HepG2 (cell line): ENCODE measurements at regions not wholly inside any gene's neighbourhood (a gene's known extent, or its start where the extent isn't known, plus 50 kb on each side); places are given as distances from the start of the nearest gene placed in this dataset.

Experiments used
- ATAC-seq: fragments of 200-7000 bp; cut with Tn5 transposase; 3 replicates; pipeline ENCODE4 v1.9.1; 2020; ENCODE audit warnings: mild to moderate bottlenecking, moderate library complexity
- BruUV-seq: library from RNA; stranded (reverse); fragments of 400-500 nt; replicated peaks from 2 replicates; lab custom pipeline; 2021; lab: Mats Ljungman, UMichigan
- CTCF ChIA-PET: fragments of 300-600 bp; formaldehyde crosslinking; extraction: SDS; loops from one replicate; lab custom pipeline; 2021; ENCODE audit warnings: low total read pairs, inconsistent platforms, low intra/inter-chr PET ratio; lab: Yijun Ruan, JAX
- POLR2A ChIA-PET: fragments of 350-600 bp; sonication (Branson Sonifier 250); formaldehyde crosslinking; loops from one replicate; lab custom pipeline; 2020; ENCODE audit warnings: antibody characterized with exemption, inconsistent platforms; lab: Yijun Ruan, JAX
- DNase-seq: peaks from one replicate; pipeline ENCODE4 v3.0.0-alpha.2; 2015; ENCODE audit warnings: low spot score
- FAIRE-seq: peaks from 3 replicates; lab custom pipeline; 2011; peaks lifted over from hg19 to GRCh38; lab: Jason Lieb, UNC
- H2AFZ ChIP-seq: one replicate; pipeline ENCODE4 v1.6.1; 2011; ENCODE audit warnings: low read length, inconsistent platforms
- H3K27ac ChIP-seq: fragments of 300-600 bp; 3 replicates; pipeline ENCODE4 v1.8.0; 2011; ENCODE audit warnings: mixed run types, mild to moderate bottlenecking, mixed read lengths, low read length, inconsistent platforms; ENCODE audit not compliant: insufficient read depth; ENCODE audit errors: extremely low read length
- H3K27me3 ChIP-seq, 2 experiments: fragments of 200-600 bp in 1 of 2; 2 replicates in 1 of 2; 3 replicates in 1 of 2; pipeline versions ENCODE4 v1.6.0 to v1.8.0; 2011; ENCODE audit warnings: low read length in 2 of 2, mild to moderate bottlenecking in 2 of 2, moderate library complexity in 2 of 2, inconsistent platforms in 1 of 2; ENCODE audit not compliant: insufficient read depth in 2 of 2, control insufficient read depth in 1 of 2
- H3K36me3 ChIP-seq, 2 experiments: fragments of 200-600 bp in 1 of 2; replicated peaks in 1 of 2; 2 replicates in 1 of 2; 3 replicates in 1 of 2; pipeline versions ENCODE4 v1.5.1 to v1.8.0; 2011; ENCODE audit warnings: low read length in 2 of 2, inconsistent platforms in 1 of 2; ENCODE audit not compliant: insufficient read depth in 2 of 2, control insufficient read depth in 1 of 2
- H3K4me1 ChIP-seq: 2 replicates; pipeline ENCODE4 v1.5.1; 2012; ENCODE audit warnings: low read length, inconsistent platforms; ENCODE audit not compliant: insufficient read depth
- H3K4me2 ChIP-seq: 2 replicates; pipeline ENCODE4 v1.6.0; 2011; ENCODE audit warnings: low read depth, low read length, inconsistent platforms
- H3K4me3 ChIP-seq, 3 experiments: fragments of 200-600 bp in 1 of 3; sonication (generic), shearing (Covaris generic) in 1 of 3; replicated peaks in 1 of 3; 2 replicates each; pipeline ENCODE4 v1.5.1; 2011 to 2016; ENCODE audit warnings: low read length in 3 of 3, inconsistent platforms in 2 of 3, low read depth in 2 of 3, mild to moderate bottlenecking in 2 of 3, control low read depth in 1 of 3, mixed read lengths in 1 of 3; ENCODE audit not compliant: insufficient read depth in 1 of 3
- H3K79me2 ChIP-seq: one replicate; pipeline ENCODE4 v1.6.1; 2011; ENCODE audit warnings: low read length, inconsistent platforms; ENCODE audit not compliant: insufficient read depth
- H3K9ac ChIP-seq: 2 replicates; pipeline ENCODE4 v1.6.0; 2011; ENCODE audit warnings: mild to moderate bottlenecking, low read depth, low read length, inconsistent platforms; ENCODE audit not compliant: insufficient read depth
- H3K9me3 ChIP-seq: 2 replicates; pipeline ENCODE4 v1.5.1; 2012; ENCODE audit warnings: mild to moderate bottlenecking, low read length
- H4K20me1 ChIP-seq: 2 replicates; pipeline ENCODE4 v1.6.0; 2011; ENCODE audit warnings: inconsistent platforms, mild to moderate bottlenecking, low read length, moderate library complexity; ENCODE audit not compliant: insufficient read depth
- EEA1 ChIP-seq: sonication (generic); formaldehyde crosslinking; IDR thresholded peaks from 2 replicates; pipeline ENCODE4 v1.5.1; 2020; ENCODE audit warnings: mild to moderate bottlenecking, missing genetic modification reagents, borderline replicate concordance
- MXI1 ChIP-seq: IDR thresholded peaks from 3 replicates; pipeline ENCODE4 v1.6.1; 2012; ENCODE audit warnings: low read depth, low read length, inconsistent platforms, borderline replicate concordance
- NFIB ChIP-seq: sonication (generic); formaldehyde crosslinking; IDR thresholded peaks from 2 replicates; pipeline ENCODE4 v1.9.0; 2021; ENCODE audit warnings: missing genetic modification reagents, mild to moderate bottlenecking, borderline replicate concordance
- RXRA ChIP-seq: sonication (generic); formaldehyde crosslinking; IDR thresholded peaks from 2 replicates; pipeline ENCODE4 v1.5.1; 2020; ENCODE audit warnings: missing genetic modification reagents
- STAG1 ChIP-seq: sonication (generic); formaldehyde crosslinking; IDR thresholded peaks from 2 replicates; pipeline ENCODE4 v1.4.0; 2020; ENCODE audit warnings: missing genetic modification reagents
- TP53 ChIP-seq: sonication (generic); formaldehyde crosslinking; conservative IDR thresholded peaks from 2 replicates; pipeline ENCODE4 v1.4.0; 2020; ENCODE audit warnings: missing genetic modification reagents
- WIZ ChIP-seq: sonication (generic); formaldehyde crosslinking; IDR thresholded peaks from 2 replicates; pipeline ENCODE4 v1.5.1; 2020; ENCODE audit warnings: mild to moderate bottlenecking, missing genetic modification reagents
- ZNF451 ChIP-seq: sonication (generic); formaldehyde crosslinking; IDR thresholded peaks from 2 replicates; pipeline ENCODE4 v1.5.0; 2020; ENCODE audit warnings: mild to moderate bottlenecking, missing genetic modification reagents
- ZNF468 ChIP-seq: sonication (generic); formaldehyde crosslinking; IDR thresholded peaks from 2 replicates; pipeline ENCODE4 v1.8.0; 2022; ENCODE audit warnings: mild to moderate bottlenecking, moderate library complexity, missing genetic modification reagents
- ZNF605 ChIP-seq: sonication (generic); formaldehyde crosslinking; IDR thresholded peaks from 2 replicates; pipeline ENCODE4 v1.8.0; 2022; ENCODE audit warnings: mild to moderate bottlenecking, missing genetic modification reagents
- ZNF615 ChIP-seq: sonication (generic); formaldehyde crosslinking; IDR thresholded peaks from 2 replicates; pipeline ENCODE4 v1.5.0; 2020; ENCODE audit warnings: mild to moderate bottlenecking, missing genetic modification reagents, borderline replicate concordance
- ZNF660 ChIP-seq: sonication (generic); formaldehyde crosslinking; IDR thresholded peaks from 2 replicates; pipeline ENCODE4 v1.5.1; 2020; ENCODE audit warnings: mild to moderate bottlenecking, low read depth, missing genetic modification reagents, borderline replicate concordance
- ZSCAN25 ChIP-seq: sonication (generic); formaldehyde crosslinking; IDR thresholded peaks from 2 replicates; pipeline ENCODE4 v1.8.0; 2022; ENCODE audit warnings: mild to moderate bottlenecking, missing genetic modification reagents
- WGBS: methylation state at CpG from one replicate; pipeline ENCODE4 v1.1.6; 2017; ENCODE audit warnings: low lambda C conversion rate; 5-methylcytosine and 5-hydroxymethylcytosine counted together
- in situ Hi-C: cut with HindIII; loops from 2 replicates; pipeline ENCODE4 v1.10.0; 2017; ENCODE audit warnings: low pct_unique_long_range_greater_than_20kb; ENCODE audit not compliant: extremely low pct_ligation_motif_present
- intact Hi-C: fragments of 100-400 bp; cut with micrococcal nuclease; formaldehyde crosslinking; loops from one replicate; pipeline ENCODE4 v1.10.0; 2022; ENCODE audit not compliant: unreplicated experiment
- TF ChIP-seq, protein P1 (sequence below): sonication (generic); formaldehyde crosslinking; conservative IDR thresholded peaks from 2 replicates; pipeline ENCODE4 v1.8.1; 2023; ENCODE audit warnings: missing genetic modification reagents
- TF ChIP-seq, protein P2 (sequence below): sonication (generic); formaldehyde crosslinking; IDR thresholded peaks from 2 replicates; pipeline ENCODE4 v1.4.0; 2020; ENCODE audit warnings: low read depth, mild to moderate bottlenecking, missing genetic modification reagents
- TF ChIP-seq, protein P3 (sequence below): sonication (generic); formaldehyde crosslinking; conservative IDR thresholded peaks from 2 replicates; pipeline ENCODE4 v1.8.0; 2022; ENCODE audit warnings: mild to moderate bottlenecking, moderate library complexity, missing genetic modification reagents

DNA sequence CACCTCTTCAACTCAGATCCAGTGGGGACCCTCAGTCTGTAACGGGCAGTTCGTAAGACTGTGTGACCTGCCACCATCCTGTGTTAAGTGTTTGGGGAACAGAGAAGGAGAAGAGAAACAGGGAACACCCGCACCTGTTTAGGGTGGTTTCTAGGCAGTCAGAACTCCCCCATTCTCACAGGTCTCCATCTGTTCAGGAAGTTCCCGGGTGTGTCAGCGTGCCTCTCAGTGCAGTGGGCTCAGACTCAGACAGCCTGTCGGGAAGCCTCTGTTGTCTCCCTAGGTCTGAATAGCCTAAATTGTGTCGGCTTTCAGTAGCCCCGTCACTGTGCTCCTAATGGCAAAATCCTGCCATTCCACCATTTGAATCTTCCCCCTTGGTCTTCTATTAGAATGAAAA is 256.6 kb downstream of the LOXHD1 start:
- ChIA-PET CTCF (no interaction called here), POLR2A (no interaction called here)
- Histone ChIP-seq H3K4me1 (no peaks in the 10 kb centered on the region), H3K9ac (no peak overlapping the region), H3K27ac (no peak overlapping the region), H3K79me2 (no peaks in the 10 kb centered on the region), H3K36me3 (no peaks in the 10 kb centered on the region), H3K4me2 (no peak overlapping the region), H3K27me3 (peaks cover 2 to 25% of the 10 kb centered on the region in 2 experiments; a peak in 4 of 5 replicates)
- intact Hi-C loops: no loop called here
- ATAC-seq: no peak
- no TSS peak for BruUV-seq
- TF ChIP-seq, protein P1, sequence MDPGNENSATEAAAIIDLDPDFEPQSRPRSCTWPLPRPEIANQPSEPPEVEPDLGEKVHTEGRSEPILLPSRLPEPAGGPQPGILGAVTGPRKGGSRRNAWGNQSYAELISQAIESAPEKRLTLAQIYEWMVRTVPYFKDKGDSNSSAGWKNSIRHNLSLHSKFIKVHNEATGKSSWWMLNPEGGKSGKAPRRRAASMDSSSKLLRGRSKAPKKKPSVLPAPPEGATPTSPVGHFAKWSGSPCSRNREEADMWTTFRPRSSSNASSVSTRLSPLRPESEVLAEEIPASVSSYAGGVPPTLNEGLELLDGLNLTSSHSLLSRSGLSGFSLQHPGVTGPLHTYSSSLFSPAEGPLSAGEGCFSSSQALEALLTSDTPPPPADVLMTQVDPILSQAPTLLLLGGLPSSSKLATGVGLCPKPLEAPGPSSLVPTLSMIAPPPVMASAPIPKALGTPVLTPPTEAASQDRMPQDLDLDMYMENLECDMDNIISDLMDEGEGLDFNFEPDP: no peak
- TF ChIP-seq ZNF660 (CRISPR knock-in tag): no peak
- TF ChIP-seq MXI1: no peak
- no peak for TF ChIP-seq RXRA (CRISPR knock-in tag)
- TF ChIP-seq ZNF605 (CRISPR knock-in tag): no peak
- no peak for TF ChIP-seq ZNF615 (CRISPR knock-in tag)
- no peak for TF ChIP-seq NFIB (CRISPR knock-in tag)
- TF ChIP-seq ZNF468 (CRISPR knock-in tag): no peak
- no peak for TF ChIP-seq TP53 (CRISPR knock-in tag)
- no peak for TF ChIP-seq ZSCAN25 (CRISPR knock-in tag)
- TF ChIP-seq, protein P2, sequence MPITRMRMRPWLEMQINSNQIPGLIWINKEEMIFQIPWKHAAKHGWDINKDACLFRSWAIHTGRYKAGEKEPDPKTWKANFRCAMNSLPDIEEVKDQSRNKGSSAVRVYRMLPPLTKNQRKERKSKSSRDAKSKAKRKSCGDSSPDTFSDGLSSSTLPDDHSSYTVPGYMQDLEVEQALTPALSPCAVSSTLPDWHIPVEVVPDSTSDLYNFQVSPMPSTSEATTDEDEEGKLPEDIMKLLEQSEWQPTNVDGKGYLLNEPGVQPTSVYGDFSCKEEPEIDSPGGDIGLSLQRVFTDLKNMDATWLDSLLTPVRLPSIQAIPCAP (CRISPR knock-in tag): no peak
- TF ChIP-seq WIZ (CRISPR knock-in tag): no peak
- TF ChIP-seq EEA1 (CRISPR knock-in tag): no peak
- TF ChIP-seq, protein P3, sequence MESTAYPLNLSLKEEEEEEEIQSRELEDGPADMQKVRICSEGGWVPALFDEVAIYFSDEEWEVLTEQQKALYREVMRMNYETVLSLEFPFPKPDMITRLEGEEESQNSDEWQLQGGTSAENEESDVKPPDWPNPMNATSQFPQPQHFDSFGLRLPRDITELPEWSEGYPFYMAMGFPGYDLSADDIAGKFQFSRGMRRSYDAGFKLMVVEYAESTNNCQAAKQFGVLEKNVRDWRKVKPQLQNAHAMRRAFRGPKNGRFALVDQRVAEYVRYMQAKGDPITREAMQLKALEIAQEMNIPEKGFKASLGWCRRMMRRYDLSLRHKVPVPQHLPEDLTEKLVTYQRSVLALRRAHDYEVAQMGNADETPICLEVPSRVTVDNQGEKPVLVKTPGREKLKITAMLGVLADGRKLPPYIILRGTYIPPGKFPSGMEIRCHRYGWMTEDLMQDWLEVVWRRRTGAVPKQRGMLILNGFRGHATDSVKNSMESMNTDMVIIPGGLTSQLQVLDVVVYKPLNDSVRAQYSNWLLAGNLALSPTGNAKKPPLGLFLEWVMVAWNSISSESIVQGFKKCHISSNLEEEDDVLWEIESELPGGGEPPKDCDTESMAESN (CRISPR knock-in tag): no peak
- TF ChIP-seq STAG1 (CRISPR knock-in tag): no peak
- TF ChIP-seq ZNF451 (CRISPR knock-in tag): no peak
- TF ChIP-seq, all 625 proteins: peak for 0
- WGBS: 5% methylated on average over 8 of the region's 8 CpGs
- Histone ChIP-seq H3K9me3 (no peaks in the 10 kb centered on the region), H2AFZ (no peak overlapping the region), H3K4me3 (no peak overlapping the region), H4K20me1 (no peaks in the 10 kb centered on the region)
- DNase-seq: no peak
- in situ Hi-C loops: no loop called here
- no peak for FAIRE-seq
